ENCODE measurements at regions not wholly inside any gene's neighbourhood (a gene's known extent, or its start where the extent isn't known, plus 50 kb on each side); places are given as distances from the start of the nearest gene placed in this dataset.

DNA sequence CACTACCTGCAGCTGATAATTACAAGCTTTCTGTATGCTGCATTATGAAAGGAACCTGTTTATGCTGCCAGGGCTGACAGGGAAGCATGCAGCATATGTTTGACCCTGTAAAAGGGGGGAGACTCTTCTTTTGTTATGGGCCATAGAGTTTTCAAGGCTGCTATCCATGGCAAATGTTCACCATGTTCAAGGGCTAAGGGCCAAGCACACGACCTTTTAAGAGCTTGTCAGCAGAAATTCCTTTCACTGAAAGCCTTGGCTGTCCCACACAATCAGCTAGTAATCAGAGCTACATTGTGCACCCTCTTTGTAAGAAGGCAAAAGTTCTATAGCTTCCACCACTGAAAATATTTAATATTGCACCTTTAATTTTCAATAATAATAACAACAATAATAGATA is 74.2 kb upstream of the MBIP start:
- Histone ChIP-seq H3K4me2 (ENCODE audit: insufficient read depth, low read length) (no peak overlapping the region), H3K4me3 (replicated peaks in 1 of 3; ENCODE audit: insufficient read depth in 1 of 3, low read depth in 1 of 3, low read length in 3 of 3) (no peak overlapping the region), H4K20me1 (replicated peaks; ENCODE audit: control insufficient read depth, extremely low read depth, insufficient read depth, low read length) (no peaks in the 10 kb centered on the region), H3K79me2 (ENCODE audit: control insufficient read depth, insufficient read depth, low read length) (no peaks in the 10 kb centered on the region), H3K36me3 (ENCODE audit: control insufficient read depth in 2 of 2, extremely low read depth in 1 of 2, insufficient read depth in 2 of 2, low read length in 2 of 2) (no peaks in the 10 kb centered on the region), H2AFZ (ENCODE audit: low read depth, low read length) (no peak overlapping the region), H3K9me3 (replicated peaks; ENCODE audit: control insufficient read depth, insufficient read depth, low read length) (no peaks in the 10 kb centered on the region), H3K27ac (ENCODE audit: insufficient read depth, low read depth, low read length) (no peak overlapping the region), H3K9me1 (replicated peaks; ENCODE audit: control insufficient read depth, extremely low read depth, insufficient read depth, low read length) (no peaks in the 10 kb centered on the region), H3K4me1 (ENCODE audit: control insufficient read depth, extremely low read depth, insufficient read depth, low read length) (no peaks in the 10 kb centered on the region), H3K27me3 (ENCODE audit: control insufficient read depth in 2 of 2, insufficient read depth in 2 of 2, low read length in 2 of 2) (no peaks in the 10 kb centered on the region), H3K9ac (replicated peaks; ENCODE audit: extremely low read depth, insufficient read depth, low read length) (no peak overlapping the region)
- dilution Hi-C loops (cut with MboI; ENCODE audit: extremely low pct_ligation_motif_present, low sequenced_read_pairs) = no loop called here
- intact Hi-C loops (cut with micrococcal nuclease) = no loop called here
- CTCF ChIA-PET = interaction anchor here (1.4 kb wide), 1 partner anchor 21 kb away, joined by 4 read pairs; no protein-coding TSS in a partner anchor
- POLR2A ChIA-PET = no interaction called here
- DNase-seq (ENCODE audit: low read depth, low spot score) = no peak
- FAIRE-seq = no peak
- no TSS peak for BruUV-seq (replicated peaks)
- no peak for TF ChIP-seq POLR2AphosphoS5 (IDR thresholded peaks at IDR 0.05; ENCODE audit: insufficient read depth, low read depth, low read length)
- TF ChIP-seq, protein P1, sequence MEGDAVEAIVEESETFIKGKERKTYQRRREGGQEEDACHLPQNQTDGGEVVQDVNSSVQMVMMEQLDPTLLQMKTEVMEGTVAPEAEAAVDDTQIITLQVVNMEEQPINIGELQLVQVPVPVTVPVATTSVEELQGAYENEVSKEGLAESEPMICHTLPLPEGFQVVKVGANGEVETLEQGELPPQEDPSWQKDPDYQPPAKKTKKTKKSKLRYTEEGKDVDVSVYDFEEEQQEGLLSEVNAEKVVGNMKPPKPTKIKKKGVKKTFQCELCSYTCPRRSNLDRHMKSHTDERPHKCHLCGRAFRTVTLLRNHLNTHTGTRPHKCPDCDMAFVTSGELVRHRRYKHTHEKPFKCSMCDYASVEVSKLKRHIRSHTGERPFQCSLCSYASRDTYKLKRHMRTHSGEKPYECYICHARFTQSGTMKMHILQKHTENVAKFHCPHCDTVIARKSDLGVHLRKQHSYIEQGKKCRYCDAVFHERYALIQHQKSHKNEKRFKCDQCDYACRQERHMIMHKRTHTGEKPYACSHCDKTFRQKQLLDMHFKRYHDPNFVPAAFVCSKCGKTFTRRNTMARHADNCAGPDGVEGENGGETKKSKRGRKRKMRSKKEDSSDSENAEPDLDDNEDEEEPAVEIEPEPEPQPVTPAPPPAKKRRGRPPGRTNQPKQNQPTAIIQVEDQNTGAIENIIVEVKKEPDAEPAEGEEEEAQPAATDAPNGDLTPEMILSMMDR (IDR thresholded peaks at IDR 0.05; ENCODE audit: extremely low read depth in 1 of 2, insufficient read depth in 1 of 2, low read depth in 1 of 2, low read length in 2 of 2) = no peak
- TF ChIP-seq, protein P2, sequence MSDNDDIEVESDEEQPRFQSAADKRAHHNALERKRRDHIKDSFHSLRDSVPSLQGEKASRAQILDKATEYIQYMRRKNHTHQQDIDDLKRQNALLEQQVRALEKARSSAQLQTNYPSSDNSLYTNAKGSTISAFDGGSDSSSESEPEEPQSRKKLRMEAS (IDR thresholded peaks at IDR 0.05; ENCODE audit: insufficient read depth, insufficient read length) = no peak
- TF ChIP-seq FOS (IDR thresholded peaks at IDR 0.05; ENCODE audit: borderline replicate concordance, insufficient read depth, low read length) = no peak
- TF ChIP-seq EZH2 (IDR thresholded peaks at IDR 0.05; ENCODE audit: borderline replicate concordance, low read depth, low read length, severe bottlenecking) = no peak
- no peak for TF ChIP-seq GATA2 (IDR thresholded peaks at IDR 0.05; ENCODE audit: insufficient read depth, insufficient read length, low read depth, low read length)
- no peak for TF ChIP-seq MYC (IDR thresholded peaks at IDR 0.05; ENCODE audit: low read depth, low read length)
- no peak for TF ChIP-seq POLR2A (IDR thresholded peaks at IDR 0.05; ENCODE audit: low read depth, low read length)
- TF ChIP-seq JUN (IDR thresholded peaks at IDR 0.05; ENCODE audit: borderline replicate concordance, insufficient read depth, insufficient read length, low read depth) = no peak

Data from endothelial cell of umbilical vein (primary cell).